GM18858 (cell line): ENCODE measurements at regions not wholly inside any gene's neighbourhood (a gene's known extent, or its start where the extent isn't known, plus 50 kb on each side); places are given as distances from the start of the nearest gene placed in this dataset.

ENCODE experiments used
- ATAC-seq: cut with Tn5 transposase; IDR thresholded peaks from one replicate; pipeline ENCODE4 v1.9.1; 2021; ENCODE audit not compliant: unreplicated experiment

GRCh38 chr5:73295447-73295846 lies 122.5 kb downstream of the TMEM174 start:
- no peak for ATAC-seq

DNA sequence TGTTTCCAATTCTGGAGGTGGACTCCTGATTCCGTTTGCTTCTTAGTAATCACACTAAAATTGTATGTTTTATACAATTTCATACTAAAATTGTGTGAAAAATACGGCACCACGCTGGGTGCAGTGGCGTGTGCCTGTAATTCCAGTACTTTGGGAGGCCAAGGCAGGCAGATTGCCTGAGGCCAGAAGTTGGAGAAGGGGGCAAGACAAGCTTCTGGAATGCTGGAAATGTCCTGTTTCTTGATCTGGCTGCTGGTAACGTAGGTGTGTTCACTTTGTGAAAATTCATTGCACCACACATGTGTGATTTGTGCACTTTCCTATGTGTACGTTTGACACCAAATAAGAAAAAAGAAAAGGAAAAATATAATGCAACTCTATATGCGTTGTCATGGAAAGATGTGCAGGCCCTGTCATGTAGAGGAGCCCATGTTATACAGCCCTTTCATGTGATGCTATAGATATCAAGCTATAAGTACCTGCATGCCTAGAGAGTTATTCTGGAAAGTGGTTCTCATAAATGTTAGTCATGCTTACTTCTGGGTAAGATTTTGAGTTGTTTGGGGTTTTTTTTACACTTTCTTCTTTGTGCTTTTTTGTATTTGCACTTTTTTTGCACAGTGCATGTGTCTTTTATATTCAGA lies 119.9 kb downstream of the TMEM174 start:
- no peak for ATAC-seq

- no peak for ATAC-seq
These were observed 118.9 kb downstream of the TMEM174 start for GRCh38 chr5:73291873-73292272.

- ATAC-seq: no peak
These were observed 117.2 kb downstream of the TMEM174 start for GRCh38 chr5:73290242-73290641.

GRCh38 chr5:73288803-73289720 lies 116.1 kb downstream of the TMEM174 start:
- ATAC-seq: no peak

GRCh38 chr5:73286896-73287295 lies 113.9 kb downstream of the TMEM174 start:
- ATAC-seq: no peak

DNA sequence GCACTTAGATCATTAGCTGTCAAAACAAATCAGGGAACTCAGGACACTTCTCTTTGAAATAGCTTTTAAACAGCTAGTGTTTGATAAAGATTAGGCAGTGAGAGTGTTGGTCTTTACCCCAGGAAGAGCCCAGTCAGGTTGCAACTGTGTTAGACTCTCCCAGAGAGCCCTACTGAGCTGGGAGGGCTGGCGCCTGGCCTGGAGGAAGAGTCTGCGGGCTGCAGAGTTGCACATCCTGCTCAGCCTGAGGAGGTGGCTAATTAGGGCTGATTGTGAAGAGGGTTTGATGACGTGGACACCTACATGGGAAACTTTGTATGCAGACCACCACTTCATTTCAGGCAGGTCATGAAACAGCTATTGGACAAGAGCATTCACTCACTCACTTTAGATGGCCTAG lies 112.0 kb downstream of the TMEM174 start:
- no peak for ATAC-seq

- ATAC-seq: no peak
These were observed 111.3 kb downstream of the TMEM174 start for GRCh38 chr5:73284220-73284795.

DNA sequence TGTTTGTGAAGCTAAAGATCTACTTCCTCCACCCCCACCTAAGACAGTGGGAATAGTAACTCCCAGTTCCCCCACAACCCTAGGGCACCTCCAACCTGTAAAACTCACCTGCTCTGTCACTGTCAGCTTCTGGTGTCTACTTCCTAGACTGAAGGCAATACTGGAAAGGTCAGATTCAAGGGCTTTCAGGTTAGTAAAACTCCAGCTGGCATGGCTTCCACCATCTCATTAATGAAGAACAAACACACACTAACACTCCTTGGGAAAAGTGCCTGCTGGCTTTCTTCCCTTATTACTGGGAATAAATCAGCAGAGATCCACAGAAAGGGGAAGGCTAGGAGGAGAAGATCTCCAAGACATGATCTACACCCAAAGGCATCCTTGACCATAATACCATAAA lies 109.9 kb downstream of the TMEM174 start:
- no peak for ATAC-seq

DNA sequence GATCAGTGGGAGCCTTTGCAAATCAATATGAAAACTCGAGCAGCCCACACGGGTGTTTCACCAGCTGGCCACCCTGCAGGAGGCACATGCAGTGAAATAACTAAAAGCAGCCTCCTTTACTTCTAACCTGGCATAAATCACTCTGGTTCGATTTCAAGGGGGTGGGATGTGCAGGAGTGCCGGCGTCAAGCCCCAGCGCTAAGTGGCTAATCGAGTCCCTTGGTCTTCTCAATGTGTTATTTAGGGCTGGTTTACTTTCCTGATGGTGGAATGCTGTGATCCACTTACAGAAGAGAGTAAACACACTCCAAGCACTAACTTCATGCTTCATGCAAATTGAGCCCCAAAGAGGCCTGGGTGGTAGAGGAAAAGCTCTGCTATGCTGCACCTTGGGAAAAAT lies 109.4 kb downstream of the TMEM174 start:
- ATAC-seq: no peak

DNA sequence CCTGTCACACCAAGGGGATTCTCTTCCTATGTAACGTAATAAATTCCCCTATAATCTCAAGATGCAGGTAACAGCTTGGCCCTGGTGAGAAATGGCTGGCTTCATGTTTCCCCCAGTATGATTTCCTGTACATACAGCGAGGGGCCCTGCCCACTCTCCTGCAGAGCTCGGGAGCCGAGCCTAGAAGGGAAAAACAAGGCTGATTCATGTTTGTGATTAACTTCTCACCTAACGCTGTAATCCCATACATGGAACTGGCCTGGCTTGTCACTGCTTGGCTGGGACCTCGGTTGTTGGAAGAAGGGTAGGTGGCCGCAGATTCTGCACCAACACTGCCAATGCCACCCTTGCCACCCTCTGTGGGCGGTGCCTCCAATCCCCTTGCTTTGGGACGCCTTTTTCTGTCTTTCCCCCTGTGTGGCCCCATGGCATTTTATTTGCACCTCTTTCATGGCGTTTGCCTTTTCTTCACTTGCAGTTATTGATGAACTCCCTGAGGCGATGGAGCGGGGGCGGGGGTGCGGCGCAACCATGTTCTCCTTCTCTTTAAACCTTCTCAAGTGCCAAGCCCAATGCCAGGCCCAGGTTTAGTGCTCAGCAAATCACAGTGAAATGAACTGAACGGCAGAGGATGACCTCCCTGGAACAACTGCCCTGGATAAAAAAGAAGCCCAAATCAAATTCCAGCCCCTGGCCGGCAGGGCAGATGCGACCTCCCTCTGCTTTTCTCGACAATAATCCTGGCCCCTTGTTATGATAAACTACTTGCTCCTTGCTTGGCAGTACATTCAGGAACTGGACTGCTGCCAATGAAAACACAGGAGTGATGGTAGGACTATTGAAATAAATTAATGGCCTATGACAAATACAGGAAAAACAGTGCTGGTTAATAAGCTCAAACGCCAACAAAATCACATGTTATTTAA lies 108.1 kb downstream of the TMEM174 start:
- no peak for ATAC-seq

- no peak for ATAC-seq
These were observed 107.4 kb downstream of the TMEM174 start for GRCh38 chr5:73280386-73280785.

DNA sequence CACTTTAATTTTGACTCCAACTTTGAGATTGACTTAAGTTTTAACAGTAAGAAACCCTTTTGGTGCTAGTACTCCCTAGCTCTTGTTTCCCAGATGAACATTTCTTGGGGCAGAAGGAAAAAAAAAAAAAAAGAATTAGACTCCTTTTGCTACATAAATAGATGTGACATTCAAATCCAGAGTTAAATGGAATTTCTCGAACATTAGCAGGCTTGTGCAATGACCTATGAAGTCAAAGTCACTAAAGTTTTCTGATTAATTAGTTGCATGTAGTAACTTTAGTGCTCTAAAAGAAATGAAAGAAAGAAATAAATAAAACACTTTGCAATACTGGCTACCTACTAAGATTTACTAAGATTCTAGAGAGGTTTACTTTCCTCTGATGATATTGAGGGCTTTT lies 106.8 kb downstream of the TMEM174 start:
- no peak for ATAC-seq

DNA sequence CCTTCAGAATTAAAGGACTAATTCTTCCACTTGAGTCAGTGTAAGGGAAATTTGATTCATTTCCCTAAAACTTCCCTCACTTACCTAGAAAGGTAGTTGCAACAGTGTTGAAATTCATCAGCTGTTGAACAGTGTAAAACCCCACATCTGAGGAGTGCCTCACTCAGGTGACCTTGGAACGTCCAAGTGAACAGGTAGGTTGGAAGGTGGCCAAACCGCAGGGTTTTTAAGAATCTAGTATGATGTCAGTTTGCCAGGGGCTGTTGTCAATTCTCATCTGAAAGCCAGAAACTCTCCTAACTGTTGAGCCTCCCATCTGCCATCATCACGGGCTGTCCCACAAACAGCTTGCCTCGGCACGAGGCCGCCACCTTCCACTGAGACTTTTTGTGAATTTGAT lies 105.7 kb downstream of the TMEM174 start:
- ATAC-seq: no peak

- no peak for ATAC-seq
These were observed 102.1 kb downstream of the TMEM174 start for GRCh38 chr5:73274881-73275663.

DNA sequence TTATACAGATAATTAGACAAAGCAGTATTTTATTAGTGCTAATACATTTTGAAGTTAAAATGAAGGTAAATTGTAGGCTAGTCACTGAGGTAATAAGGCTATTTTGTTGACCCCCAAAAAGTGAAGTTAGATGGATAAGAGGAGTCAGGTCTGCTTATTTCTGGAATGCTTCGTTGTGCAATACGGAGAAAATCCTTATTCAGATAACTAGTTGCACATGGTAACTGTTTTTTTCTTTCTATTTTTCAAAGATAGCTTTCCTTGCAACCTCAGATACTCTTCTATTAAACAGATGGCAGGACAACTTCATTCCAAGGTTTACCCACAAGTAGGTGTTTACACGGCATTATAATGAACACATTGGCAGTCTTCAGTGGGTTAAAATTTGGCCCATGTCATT lies 101.1 kb downstream of the TMEM174 start:
- no peak for ATAC-seq

- ATAC-seq: no peak
These were observed 100.5 kb downstream of the TMEM174 start for GRCh38 chr5:73273379-73274050.

DNA sequence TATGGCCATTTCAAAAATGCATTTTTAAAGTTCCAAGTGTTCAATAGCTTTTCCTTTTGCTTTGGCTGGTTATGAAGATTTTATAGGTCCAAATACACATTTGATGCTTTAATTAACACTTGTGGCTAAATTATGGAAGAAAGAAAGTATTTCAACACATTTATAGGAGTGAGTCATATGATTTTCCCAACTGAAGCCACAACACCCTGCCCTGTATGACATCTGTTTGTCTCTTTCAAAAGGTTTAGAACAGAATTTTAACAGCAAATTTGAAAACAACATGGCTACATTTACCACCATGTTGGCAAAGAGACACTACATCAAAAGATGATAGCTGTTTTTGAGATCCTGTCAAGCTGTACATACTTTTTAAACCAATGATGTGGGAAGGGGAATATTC lies 99.4 kb downstream of the TMEM174 start:
- ATAC-seq: no peak

- no peak for ATAC-seq
These were observed 95.8 kb downstream of the TMEM174 start for GRCh38 chr5:73268826-73269225.
